ENCODE measurements at regions not wholly inside any gene's neighbourhood (a gene's known extent, or its start where the extent isn't known, plus 50 kb on each side); places are given as distances from the start of the nearest gene placed in this dataset.

GRCh38 chr15:96538491-96538890, 208.0 kb downstream of the NR2F2 start:
- DNase-seq: no peak

DNA sequence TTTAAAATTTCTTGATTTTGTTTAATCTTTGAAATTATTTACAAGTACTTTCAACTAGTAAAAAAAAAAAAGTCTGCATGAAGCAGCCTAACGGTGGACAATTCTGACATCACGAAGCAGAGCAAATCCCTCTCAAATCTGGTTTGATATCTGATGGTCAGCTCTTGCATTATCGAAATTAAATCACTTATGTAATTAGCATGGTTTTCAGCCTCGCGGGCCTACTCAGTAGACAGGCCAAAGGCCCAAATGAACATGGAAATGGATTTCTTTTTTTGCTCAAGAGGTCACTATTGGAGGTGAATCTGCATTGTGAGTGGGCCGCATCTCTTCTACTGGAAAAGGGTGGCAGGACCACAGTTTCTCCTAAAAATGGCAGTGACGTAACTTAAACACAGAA, 209.8 kb downstream of the NR2F2 start:
- DNase-seq: no peak

DNA sequence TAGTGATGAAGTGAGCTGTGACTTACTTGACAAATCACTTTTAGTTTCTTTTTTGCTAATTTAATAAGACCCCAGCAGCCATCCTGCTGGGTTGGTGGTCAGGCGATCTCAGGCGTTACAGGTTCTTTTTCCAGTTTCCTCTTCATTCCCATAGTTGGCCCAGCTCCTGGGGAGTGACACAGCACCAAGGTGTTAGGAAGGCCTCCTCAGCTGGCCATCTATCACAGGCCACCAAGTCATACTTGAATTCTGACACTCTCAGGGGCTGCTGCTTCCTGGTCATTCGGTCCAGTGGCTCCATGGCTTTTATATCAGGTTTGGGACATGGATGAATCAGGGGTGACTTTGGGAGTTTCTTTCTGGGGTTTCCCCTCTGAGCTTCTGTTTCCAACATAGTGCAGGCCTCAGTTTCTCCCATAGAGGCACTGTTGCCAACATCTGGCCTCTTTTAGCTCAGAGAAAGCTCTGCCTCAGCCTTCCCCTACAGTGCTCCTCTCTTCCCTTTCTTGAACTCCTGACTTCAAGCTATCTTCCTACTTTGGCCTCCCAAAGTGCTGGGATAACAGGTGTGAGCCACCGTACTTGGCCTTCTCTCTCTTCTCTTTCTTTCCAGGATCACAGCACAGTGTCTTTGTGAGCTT, 211.8 kb downstream of the NR2F2 start:
- DNase-seq: no peak

- no peak for DNase-seq
Measured at GRCh38 chr15:96544162-96544756, 213.8 kb downstream of the NR2F2 start.

DNA sequence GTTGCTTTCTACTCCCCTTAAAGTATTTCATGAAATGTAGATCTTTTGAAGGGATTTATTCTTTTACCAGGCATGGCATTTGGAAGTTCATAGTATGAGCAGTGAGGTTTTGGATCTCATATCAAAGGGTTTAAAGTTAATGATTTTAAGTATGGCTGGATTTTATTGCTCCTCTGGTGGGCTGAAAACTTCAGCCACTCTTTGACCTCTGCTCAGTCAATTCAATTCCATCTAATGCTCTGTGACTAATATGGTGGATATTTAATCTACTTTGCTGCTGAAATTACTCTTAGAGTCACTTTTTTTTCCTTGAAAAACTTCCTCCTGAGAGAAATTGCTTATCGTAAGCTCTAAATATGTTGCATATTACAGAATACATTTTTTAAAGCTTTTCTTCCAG, 218.6 kb downstream of the NR2F2 start:
- DNase-seq: no peak

DNA sequence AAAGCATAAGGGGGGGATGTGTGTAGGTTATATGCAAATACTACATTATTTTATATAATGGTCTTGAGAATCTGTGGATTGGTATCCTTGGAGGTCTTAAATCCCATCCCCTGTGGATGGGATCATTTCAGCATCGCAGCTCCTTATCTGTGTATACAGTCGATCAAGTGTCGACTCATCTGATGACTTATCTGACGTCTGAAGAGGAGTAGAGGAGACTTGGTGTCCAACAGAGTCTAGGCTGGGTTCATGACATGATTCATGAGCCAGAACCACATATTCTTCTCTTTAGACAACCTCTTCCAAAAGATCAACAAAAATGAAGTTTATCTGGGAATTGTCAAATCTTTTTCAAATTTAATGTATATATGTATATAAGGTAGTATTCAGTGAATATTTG, 220.7 kb downstream of the NR2F2 start:
- no peak for DNase-seq

DNA sequence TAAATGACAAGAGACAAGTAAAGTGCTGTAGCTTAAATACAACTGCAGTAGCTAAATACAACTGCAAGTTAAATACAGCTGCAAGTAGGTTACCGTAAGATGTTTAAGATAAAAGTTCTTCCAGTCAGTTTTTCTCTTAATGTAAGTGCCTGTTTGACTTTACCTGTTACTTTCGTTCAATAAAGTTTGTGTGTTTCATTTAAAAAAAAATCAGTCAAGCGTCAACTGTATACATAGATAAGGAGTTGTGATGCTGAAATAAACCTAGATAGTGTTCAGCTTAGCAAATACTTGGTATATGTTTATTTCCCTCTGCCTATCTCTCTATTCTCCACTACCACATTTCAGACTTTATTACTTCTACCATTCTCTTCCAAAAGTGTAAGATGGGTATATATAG, 221.2 kb downstream of the NR2F2 start:
- no peak for DNase-seq

GRCh38 chr15:96553006-96553405, 222.5 kb downstream of the NR2F2 start:
- no peak for DNase-seq

DNA sequence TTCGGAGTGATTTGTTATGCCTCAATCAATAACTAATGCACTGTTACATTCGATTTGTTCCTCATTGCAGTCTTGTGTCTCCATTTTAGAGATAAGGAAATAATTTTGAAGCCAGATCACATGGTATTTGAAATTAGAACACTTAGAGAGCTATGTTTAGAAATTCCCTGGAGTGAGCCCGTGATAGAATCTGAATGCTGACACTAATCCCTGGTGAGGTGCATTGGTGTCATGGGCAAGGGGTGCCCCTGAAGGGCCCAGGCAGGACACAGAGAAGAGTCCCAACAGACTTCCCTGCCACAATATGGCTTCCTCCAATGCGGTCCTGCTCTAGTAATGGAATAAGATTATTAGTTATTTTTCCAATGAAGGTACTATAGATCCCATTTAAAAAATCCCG, 223.0 kb downstream of the NR2F2 start:
- no peak for DNase-seq

DNA sequence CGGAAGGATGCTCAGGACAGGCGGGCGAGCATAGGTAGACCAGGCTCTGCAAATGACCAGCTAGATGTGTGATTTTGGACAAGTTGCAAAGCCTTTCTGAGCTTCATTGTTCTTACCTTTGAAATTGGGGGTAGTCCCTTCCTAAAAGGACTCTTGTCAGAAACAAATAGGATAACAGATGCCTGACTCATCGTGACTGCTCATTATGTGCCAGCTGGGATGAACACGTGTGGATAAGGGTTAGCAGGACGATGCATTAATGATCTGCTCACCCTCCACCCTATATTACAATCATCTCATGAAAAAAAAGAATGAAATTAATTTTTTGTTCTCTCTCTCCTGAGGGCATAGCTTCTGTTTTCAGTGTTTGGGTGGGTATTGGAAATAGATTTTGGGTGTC, 223.4 kb downstream of the NR2F2 start:
- no peak for DNase-seq

DNA sequence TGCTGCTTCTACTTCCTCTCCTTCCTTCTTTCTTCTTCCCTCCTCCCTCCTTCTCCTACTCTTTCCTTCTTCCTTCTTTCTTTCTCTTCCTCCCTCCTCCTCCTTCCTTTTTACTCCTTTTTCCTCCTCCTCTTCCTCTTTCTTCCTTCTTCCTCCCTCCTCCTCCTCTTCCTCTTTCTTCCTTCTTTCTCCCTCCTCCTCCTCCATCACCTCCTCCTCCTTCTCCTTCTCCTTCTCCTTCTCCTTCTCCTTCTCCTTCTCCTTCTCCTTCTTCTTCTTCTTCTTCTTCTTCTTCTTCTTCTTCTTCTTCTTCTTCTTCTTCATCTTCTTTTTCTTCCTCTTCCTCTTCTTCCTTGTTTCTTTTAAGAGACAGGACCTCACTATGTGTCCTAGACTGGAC, 224.0 kb downstream of the NR2F2 start:
- no peak for DNase-seq

GRCh38 chr15:96559087-96559486, 228.6 kb downstream of the NR2F2 start:
- no peak for DNase-seq

DNA sequence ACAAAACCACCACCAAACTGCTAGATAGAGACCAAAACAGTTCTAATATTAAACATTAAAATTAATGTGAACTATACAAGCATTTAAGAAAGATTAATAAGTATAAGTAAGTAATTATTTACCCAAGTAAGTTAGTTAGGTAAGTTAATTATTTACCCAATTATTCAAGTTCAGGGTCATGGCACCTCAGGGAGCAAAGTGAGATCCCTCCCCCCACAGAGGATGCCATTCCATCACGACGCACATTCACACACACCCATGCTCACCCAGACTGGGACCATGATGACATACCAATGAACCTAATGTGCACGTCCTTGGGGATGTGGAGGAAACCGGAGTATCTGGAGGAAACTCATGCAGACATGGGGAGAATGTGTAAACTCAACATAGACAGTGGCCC, 229.1 kb downstream of the NR2F2 start:
- DNase-seq: no peak

DNA sequence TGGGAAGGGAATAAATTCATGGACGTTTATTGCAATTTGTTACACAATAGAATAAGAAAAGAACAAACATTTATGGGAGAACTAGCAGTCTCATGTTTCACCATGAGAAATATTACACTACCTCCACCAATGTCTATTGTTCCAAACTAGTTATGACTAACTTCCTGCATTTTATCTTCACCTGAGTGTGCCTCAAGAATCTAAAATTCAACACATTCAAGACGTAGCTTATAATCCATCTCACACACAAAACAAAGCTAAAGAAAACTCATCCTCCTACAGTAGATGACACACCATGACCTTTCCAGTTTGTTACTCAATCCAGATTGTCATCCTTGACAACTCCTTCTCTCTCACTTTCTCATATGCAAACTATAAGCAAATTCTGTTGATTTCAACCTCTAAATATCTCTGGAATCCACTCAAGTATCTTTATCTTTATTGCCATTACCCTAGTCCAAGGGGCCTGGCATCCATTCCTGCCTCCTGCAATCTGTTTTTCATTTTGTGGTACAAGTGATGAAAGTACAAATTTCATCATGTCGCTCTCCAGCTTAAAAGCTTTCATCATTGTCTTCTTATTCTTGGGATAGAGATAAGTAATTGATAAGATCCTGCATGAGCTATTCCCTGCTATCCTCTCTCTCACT, 229.9 kb downstream of the NR2F2 start:
- DNase-seq: no peak

GRCh38 chr15:96561593-96561992, 231.1 kb downstream of the NR2F2 start:
- no peak for DNase-seq

GRCh38 chr15:96564546-96564945, 234.0 kb downstream of the NR2F2 start:
- no peak for DNase-seq

- no peak for DNase-seq
Measured at GRCh38 chr15:96565266-96565665, 234.8 kb downstream of the NR2F2 start.

DNA sequence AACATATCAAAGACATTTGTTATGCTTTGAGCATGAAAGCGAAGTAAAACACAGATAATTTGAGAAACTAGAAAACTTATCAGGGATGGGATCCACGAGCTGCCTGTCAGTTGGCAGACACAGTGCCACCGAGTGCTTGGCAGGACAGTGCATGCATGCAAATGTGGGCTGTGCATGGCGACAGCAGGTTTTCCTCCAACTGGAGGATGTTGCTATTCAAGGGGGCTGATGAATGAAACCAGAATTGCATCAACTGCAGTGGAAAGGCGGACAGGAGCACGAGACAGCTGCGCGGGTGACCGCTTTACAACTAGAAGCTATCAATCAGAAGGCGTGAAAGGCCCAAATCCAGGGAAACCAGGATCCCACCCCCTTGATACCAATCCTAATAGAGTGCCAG, 244.3 kb downstream of the NR2F2 start:
- no peak for DNase-seq

DNA sequence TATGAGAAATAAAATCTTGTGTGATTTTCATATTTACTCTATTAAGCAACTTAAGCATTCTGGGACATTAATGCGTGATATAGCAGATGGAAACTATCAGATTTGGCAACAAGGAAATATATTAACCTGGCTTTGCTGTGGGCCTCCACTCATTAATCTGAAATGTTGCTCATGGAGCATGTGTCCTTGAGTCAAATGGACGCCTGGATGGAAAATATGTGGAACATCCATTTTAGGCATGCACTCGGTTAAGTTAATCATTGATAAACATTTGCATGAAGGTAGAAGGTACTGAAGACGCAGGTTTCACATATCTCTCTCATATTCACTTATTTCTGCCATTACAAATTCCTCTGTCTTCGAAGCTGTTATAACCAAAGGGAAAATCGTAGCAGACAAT, 246.1 kb downstream of the NR2F2 start:
- no peak for DNase-seq

- DNase-seq: no peak
Measured at GRCh38 chr15:96578393-96578792, 247.9 kb downstream of the NR2F2 start.

GRCh38 chr15:96581371-96581770, 250.9 kb downstream of the NR2F2 start:
- DNase-seq: no peak

DNA sequence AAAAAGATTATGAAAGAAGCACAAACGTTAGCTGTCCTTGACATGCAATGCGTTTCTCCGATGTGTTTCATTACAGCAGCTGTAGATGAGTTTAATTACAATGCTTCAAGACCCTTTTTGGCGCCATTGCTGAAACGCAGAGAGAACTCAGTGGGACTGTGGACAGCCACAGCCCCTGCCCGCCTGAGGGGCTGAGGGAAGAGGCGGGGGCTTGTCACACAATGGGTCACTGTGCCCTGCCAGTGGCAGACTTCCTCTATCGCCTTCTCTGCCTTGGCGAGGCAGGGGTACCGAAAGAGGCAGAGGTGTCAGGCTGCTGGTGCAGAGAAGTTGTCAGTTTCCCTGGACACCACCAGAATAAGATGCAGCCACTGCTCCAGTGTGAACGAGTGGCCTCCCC, 252.0 kb downstream of the NR2F2 start:
- DNase-seq: no peak

DNA sequence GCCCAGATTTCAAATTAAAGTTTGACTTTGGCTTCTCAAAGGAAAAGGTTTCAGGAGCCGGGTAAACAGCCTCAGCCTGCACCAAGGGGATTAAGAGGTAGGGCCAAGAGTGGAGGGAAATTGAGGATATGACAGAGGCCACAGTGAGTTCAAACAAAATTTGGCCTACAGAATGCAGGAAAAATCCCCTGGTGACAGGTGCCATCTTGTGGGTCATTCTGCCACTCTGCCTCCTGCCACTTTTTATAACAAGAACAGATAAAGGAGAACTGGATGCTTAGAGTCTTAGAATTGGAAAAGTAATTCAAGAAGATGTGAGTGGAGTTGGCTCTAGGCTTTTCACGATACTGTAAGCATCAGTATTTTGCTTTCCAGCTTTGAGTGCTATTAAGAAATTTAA, 253.2 kb downstream of the NR2F2 start:
- DNase-seq: no peak

DNA sequence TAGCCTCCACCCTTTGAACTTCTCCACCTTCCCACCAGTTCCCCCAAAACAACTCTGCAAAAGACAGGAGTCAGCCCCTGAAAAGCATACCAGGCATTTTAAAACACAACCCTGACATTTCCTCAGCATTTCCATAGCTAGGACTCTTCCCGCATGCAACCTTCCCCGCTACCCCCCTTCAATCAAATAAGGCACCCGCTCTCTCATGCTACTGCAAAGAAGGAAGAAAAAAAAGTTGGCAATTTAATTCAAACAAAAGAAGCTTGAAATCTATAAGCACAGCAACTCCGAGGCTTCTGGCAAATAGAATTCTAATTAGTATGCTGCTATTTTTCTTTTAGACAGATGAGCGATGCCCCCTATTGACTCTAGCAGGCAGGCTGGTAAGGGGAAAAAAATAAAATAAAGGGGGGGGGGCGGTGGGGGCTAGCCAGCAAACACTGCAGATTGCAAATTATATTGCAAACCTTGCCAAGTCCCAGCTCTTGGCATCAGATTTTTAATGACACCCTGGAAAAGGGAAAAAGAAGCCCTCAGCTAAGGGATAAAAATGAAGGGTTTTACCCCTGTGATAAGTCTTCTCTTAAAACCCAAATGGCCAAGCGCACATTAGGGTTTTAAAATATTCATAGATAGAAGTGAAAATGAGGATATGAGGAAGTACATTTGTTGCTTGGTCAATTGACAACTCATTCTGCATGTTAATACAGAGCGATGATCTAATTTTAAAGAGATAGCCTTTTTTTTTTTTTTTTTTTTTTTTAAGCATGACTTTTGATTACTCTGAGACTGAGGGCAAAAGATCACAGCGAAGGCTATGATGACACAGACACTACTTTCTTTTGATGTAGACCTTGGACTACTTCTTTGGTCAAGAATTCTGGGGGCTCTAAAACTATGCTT, 255.2 kb downstream of the NR2F2 start:
- no peak for DNase-seq
